Keratinocyte (primary cell): ENCODE measurements at regions not wholly inside any gene's neighbourhood (a gene's known extent, or its start where the extent isn't known, plus 50 kb on each side); places are given as distances from the start of the nearest gene placed in this dataset.

ENCODE experiments used
- DNase-seq: peaks from one replicate; pipeline ENCODE4 v3.0.0-alpha.2; 2011; ENCODE audit warnings: low read depth, missing footprints, low spot score
- FAIRE-seq: peaks from 2 replicates; lab custom pipeline; 2011; peaks lifted over from hg19 to GRCh38; lab: Jason Lieb, UNC
- H2AFZ ChIP-seq: 2 replicates; pipeline ENCODE4 v1.6.0; 2012; ENCODE audit warnings: low read length, control low read depth, inconsistent platforms; ENCODE audit not compliant: control insufficient read depth
- H3K27ac ChIP-seq: 2 replicates; pipeline ENCODE4 v1.5.1; 2011; ENCODE audit warnings: low read length; ENCODE audit not compliant: control insufficient read depth, insufficient read depth
- H3K27me3 ChIP-seq: 3 replicates; pipeline ENCODE4 v1.6.0; 2011; ENCODE audit warnings: low read length; ENCODE audit not compliant: control insufficient read depth, insufficient read depth; ENCODE audit errors: extremely low read depth
- H3K36me3 ChIP-seq, 2 experiments: 2 replicates in 1 of 2; 3 replicates in 1 of 2; pipeline ENCODE4 v1.5.1; 2011; ENCODE audit warnings: low read length in 2 of 2, mild to moderate bottlenecking in 1 of 2; ENCODE audit not compliant: control insufficient read depth in 2 of 2, insufficient read depth in 2 of 2; ENCODE audit errors: extremely low read depth in 1 of 2
- H3K4me1 ChIP-seq: 3 replicates; pipeline ENCODE4 v1.5.1; 2011; ENCODE audit warnings: low read length; ENCODE audit not compliant: control insufficient read depth, insufficient read depth; ENCODE audit errors: extremely low read depth
- H3K4me2 ChIP-seq: 3 replicates; pipeline ENCODE4 v1.6.0; 2011; ENCODE audit warnings: low read depth, low read length; ENCODE audit not compliant: control insufficient read depth, insufficient read depth; ENCODE audit errors: extremely low read depth
- H3K4me3 ChIP-seq, 3 experiments: fragments of 200-600 bp in 1 of 3; sonication (generic) in 1 of 3; 2 replicates in 2 of 3; 3 replicates in 1 of 3; pipeline ENCODE4 v1.5.1; 2011 to 2016; ENCODE audit warnings: low read length in 3 of 3, mild to moderate bottlenecking in 3 of 3, control low read depth in 2 of 3, inconsistent platforms in 1 of 3, low read depth in 1 of 3, mixed read lengths in 1 of 3, mixed run types in 1 of 3, moderate library complexity in 1 of 3; ENCODE audit not compliant: control insufficient read depth in 2 of 3, insufficient read depth in 2 of 3; ENCODE audit errors: extremely low read depth in 1 of 3
- H3K79me2 ChIP-seq: 2 replicates; pipeline ENCODE4 v1.6.0; 2012; ENCODE audit warnings: low read length; ENCODE audit not compliant: control insufficient read depth, insufficient read depth
- H3K9ac ChIP-seq: 3 replicates; pipeline ENCODE4 v1.6.0; 2011; ENCODE audit warnings: low read length; ENCODE audit not compliant: control insufficient read depth, insufficient read depth; ENCODE audit errors: extremely low read depth
- H3K9me1 ChIP-seq: 3 replicates; pipeline ENCODE4 v1.6.0; 2011; ENCODE audit warnings: low read length; ENCODE audit not compliant: control insufficient read depth, insufficient read depth; ENCODE audit errors: extremely low read depth
- H3K9me3 ChIP-seq: 2 replicates; pipeline ENCODE4 v1.5.1; 2012; ENCODE audit warnings: low read depth, low read length; ENCODE audit not compliant: control insufficient read depth
- H4K20me1 ChIP-seq: 3 replicates; pipeline ENCODE4 v1.6.0; 2011; ENCODE audit warnings: low read length; ENCODE audit not compliant: control insufficient read depth, insufficient read depth; ENCODE audit errors: extremely low read depth
- CTCF ChIP-seq, 3 experiments: IDR thresholded peaks in 1 of 3; conservative IDR thresholded peaks in 1 of 3; optimal IDR thresholded peaks in 1 of 3; 2 replicates in 2 of 3; 3 replicates in 1 of 3; pipeline versions ENCODE3 to v1.5.1; 2011; ENCODE audit warnings: low read length in 3 of 3, mild to moderate bottlenecking in 3 of 3, moderate library complexity in 2 of 3, control low read depth in 1 of 3, inconsistent platforms in 1 of 3; ENCODE audit not compliant: insufficient read depth in 2 of 3; ENCODE audit errors: extremely low read depth in 1 of 3
- EZH2 ChIP-seq: IDR thresholded peaks from one replicate; pipeline ENCODE4 v1.6.1; 2012; ENCODE audit warnings: inconsistent platforms, mild to moderate bottlenecking, low read length, moderate library complexity
- dilution Hi-C: fragments of 300-500 bp; cut with MboI; formaldehyde crosslinking; loops from one replicate; pipeline ENCODE4 v1.7.0; 2020; ENCODE audit warnings: low sequenced_read_pairs; ENCODE audit not compliant: extremely low pct_ligation_motif_present

- Histone ChIP-seq H3K4me1 (peaks cover 45% of the 10 kb centered on the region), H3K27ac (peak overlapping the region; percentile 56)
Observed at GRCh38 chr9:110116543-110116885, 91.4 kb downstream of the C9orf152 start.

GRCh38 chr9:110121170-110121569 lies 86.8 kb downstream of the C9orf152 start:
- Histone ChIP-seq H3K4me3 (no peak overlapping the region), H3K9me1 (peaks cover 5% of the 10 kb centered on the region), H3K4me1 (peaks cover 32% of the 10 kb centered on the region), H3K9ac (no peak overlapping the region), H3K36me3 (peaks cover 2 to 6% of the 10 kb centered on the region in 2 experiments), H3K4me2 (peak overlapping the region; percentile 6), H3K27ac (peak overlapping the region; percentile 1), H4K20me1 (peaks cover 14% of the 10 kb centered on the region), H3K9me3 (no peaks in the 10 kb centered on the region), H3K79me2 (peaks cover 95% of the 10 kb centered on the region), H2AFZ (no peak overlapping the region), H3K27me3 (no peaks in the 10 kb centered on the region)
- peak; percentile 9 for FAIRE-seq
- no peak for DNase-seq
- TF ChIP-seq EZH2 (no peak), CTCF (optimal IDR thresholded peaks at IDR 0.05 in 1 of 3, IDR thresholded peaks at IDR 0.05 in 1 of 3, conservative IDR thresholded peaks at IDR 0.05 in 1 of 3; ENCODE audit: extremely low read depth in 1 of 3, insufficient read depth in 2 of 3, low read length in 3 of 3) (no peak)
- dilution Hi-C loops = no loop called here

More at GRCh38 chr9:110116543-110116885, 91.4 kb downstream of the C9orf152 start:
- dilution Hi-C loops = no loop called here
- FAIRE-seq (no peak), DNase-seq (no peak)
- no peak overlapping the region for H3K4me3 ChIP-seq
- H4K20me1 ChIP-seq = peaks cover 17% of the 10 kb centered on the region
- peak overlapping the region; percentile 13 for H3K9ac ChIP-seq
- H3K79me2 ChIP-seq = peaks cover 88% of the 10 kb centered on the region
- H3K9me1 ChIP-seq = peaks cover 3% of the 10 kb centered on the region
- no peaks in the 10 kb centered on the region for H3K9me3 ChIP-seq
- TF ChIP-seq CTCF (optimal IDR thresholded peaks at IDR 0.05 in 1 of 3, IDR thresholded peaks at IDR 0.05 in 1 of 3, conservative IDR thresholded peaks at IDR 0.05 in 1 of 3; ENCODE audit: extremely low read depth in 1 of 3, insufficient read depth in 2 of 3, low read length in 3 of 3) (no peak), EZH2 (no peak)
- no peaks in the 10 kb centered on the region for H3K27me3 ChIP-seq
- peaks cover 0 to 10% of the 10 kb centered on the region in 2 experiments for H3K36me3 ChIP-seq
- H3K4me2 ChIP-seq = peak overlapping the region; percentile 67
- no peak overlapping the region for H2AFZ ChIP-seq
